ENCODE measurements at regions not wholly inside any gene's neighbourhood (a gene's known extent, or its start where the extent isn't known, plus 50 kb on each side); places are given as distances from the start of the nearest gene placed in this dataset.

DNA sequence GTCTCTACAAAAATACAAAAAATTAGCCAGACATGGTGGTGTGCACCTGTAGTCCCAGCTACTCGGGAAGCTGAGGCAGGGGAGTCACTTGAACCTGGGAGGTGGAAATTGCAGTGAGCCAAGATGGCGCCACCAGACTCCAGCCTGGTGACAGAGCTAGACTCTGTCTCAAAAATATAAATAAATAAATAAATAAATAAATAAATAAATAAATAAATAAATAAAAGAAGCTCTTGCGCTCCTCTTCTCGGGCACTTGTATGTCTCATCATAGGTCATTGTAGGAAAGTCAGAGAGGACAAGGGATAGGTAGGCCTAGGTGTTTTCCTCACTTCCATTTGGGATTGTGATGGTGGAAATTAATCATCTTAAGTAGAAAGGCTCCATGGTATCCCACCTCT lies 252.8 kb downstream of the PIK3R1 start:
- no peak overlapping the region for H3K4me3 ChIP-seq (ENCODE audit: low read depth, low read length)
- DNase-seq (ENCODE audit: low read depth), result no peak
- TF ChIP-seq, protein P1, sequence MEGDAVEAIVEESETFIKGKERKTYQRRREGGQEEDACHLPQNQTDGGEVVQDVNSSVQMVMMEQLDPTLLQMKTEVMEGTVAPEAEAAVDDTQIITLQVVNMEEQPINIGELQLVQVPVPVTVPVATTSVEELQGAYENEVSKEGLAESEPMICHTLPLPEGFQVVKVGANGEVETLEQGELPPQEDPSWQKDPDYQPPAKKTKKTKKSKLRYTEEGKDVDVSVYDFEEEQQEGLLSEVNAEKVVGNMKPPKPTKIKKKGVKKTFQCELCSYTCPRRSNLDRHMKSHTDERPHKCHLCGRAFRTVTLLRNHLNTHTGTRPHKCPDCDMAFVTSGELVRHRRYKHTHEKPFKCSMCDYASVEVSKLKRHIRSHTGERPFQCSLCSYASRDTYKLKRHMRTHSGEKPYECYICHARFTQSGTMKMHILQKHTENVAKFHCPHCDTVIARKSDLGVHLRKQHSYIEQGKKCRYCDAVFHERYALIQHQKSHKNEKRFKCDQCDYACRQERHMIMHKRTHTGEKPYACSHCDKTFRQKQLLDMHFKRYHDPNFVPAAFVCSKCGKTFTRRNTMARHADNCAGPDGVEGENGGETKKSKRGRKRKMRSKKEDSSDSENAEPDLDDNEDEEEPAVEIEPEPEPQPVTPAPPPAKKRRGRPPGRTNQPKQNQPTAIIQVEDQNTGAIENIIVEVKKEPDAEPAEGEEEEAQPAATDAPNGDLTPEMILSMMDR (IDR thresholded peaks at IDR 0.05; ENCODE audit: control insufficient read depth, extremely low read depth, insufficient read depth), result no peak

DNA sequence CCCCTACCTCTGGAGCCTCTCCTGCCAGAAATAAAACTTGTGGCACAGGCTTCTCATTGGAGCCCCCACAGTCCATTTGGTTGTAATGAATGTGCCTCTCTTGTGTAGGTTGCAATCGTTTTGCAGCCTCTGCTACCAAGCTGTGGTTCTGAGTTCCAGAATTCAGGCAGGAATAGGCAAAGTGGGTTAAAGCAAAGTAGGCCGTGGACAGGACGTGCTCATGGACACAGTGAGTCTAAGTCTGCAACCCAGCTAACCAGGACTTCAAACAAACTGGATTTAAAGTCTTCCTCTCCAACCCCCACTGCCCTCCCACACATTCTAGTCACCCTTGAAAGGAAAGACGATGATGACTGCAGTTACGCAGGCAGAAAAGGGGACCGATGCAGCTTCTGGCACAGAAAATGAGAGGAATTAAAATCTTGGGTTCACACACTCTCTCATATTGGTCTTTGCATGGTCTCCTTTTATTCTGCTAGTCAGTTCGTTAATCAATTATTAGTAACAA lies 260.0 kb downstream of the PIK3R1 start:
- TF ChIP-seq, protein P1 (IDR thresholded peaks at IDR 0.05; ENCODE audit: control insufficient read depth, extremely low read depth, insufficient read depth), result no peak

DNA sequence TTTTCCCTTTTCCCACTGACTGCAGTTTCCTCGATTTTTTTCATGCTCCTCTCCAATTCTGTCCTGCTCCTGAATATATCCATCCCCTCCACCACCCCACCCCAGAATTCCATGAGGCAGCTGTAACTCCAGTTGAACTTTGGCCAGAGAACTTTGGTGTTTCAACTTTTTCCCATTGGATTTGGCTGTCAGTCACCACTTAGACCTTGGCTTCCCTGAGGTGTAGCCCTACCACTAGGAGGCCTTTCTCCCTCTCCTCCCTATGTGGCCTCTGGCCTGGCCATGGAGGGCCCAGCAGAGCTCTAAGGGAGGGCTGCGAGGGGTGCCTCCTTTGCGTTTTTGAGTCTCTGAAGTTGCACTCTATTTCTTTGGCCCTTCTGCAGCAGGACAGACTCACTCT lies 261.3 kb downstream of the PIK3R1 start:
- no peak for DNase-seq (ENCODE audit: low read depth)
- H3K4me3 ChIP-seq (ENCODE audit: low read depth, low read length), result no peak overlapping the region
- TF ChIP-seq, protein P1 (IDR thresholded peaks at IDR 0.05; ENCODE audit: control insufficient read depth, extremely low read depth, insufficient read depth), result 0 out of 2 replicates have a peak, but pooled peaks have one; percentile 21

More for the DNA sequence above, 260.0 kb downstream of the PIK3R1 start:
- H3K4me3 ChIP-seq (ENCODE audit: low read depth, low read length), result no peak overlapping the region
- no peak for DNase-seq (ENCODE audit: low read depth)

DNA sequence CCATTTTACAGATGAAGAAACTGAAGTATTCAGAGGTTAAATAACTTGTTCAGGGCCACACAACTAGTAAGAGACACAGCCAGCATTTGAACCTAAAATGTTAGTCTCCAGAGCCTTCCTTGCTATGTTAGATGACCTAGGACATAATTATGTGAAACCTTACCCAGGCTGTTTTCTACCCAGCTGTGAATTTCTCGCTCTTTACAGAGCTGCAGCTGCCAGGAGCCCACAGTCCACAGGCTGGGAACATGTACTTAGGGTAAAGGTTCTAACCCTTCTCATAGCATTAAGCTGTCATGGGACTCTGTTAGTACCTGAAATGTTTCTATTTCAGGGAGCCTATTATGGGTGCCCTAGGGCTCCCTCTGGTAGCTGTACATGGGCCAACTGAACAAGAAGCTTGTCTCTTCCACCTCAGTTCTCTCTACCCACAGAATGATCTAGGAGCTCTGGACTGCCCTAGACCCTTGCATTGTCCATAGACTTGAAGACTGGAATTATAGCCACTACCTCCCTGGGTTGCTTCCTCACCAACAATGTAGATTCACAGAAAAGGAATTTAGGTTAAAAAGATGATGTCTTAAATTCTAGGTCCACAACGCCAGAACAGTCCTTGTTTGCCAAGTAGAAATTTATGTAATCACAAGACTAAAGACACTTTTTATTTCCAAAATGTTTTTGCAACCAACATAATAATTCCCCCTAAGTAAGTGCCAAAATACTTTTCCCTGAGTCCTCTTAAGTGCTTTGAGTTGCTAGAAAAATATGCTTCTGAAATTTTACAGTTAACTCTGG lies 262.9 kb downstream of the PIK3R1 start:
- H3K4me3 ChIP-seq (ENCODE audit: low read depth, low read length), result no peak overlapping the region
- TF ChIP-seq, protein P1 (IDR thresholded peaks at IDR 0.05; ENCODE audit: control insufficient read depth, extremely low read depth, insufficient read depth), result no peak
- no peak for DNase-seq (ENCODE audit: low read depth)

DNA sequence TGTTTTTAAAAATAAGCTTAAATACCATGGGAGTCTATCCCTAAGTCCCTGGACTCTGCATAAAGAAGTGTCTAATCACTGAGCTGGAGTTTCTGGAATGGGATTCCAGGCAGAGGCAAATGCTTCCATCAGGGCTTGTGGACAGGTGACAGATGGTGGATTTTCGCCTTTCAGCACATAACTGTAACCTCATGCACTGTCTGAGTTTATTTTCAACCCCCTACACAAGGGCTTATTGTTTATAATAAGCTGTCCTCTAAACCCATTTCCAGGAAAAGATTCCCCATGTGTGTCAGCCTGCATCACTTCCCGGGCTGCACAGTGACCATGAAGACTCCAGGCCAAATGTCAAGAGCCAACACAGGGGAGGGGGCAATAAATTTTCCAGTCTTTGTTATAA lies 264.0 kb downstream of the PIK3R1 start:
- TF ChIP-seq, protein P1 (IDR thresholded peaks at IDR 0.05; ENCODE audit: control insufficient read depth, extremely low read depth, insufficient read depth), result no peak
- no peak overlapping the region for H3K4me3 ChIP-seq (ENCODE audit: low read depth, low read length)
- DNase-seq (ENCODE audit: low read depth), result no peak

DNA sequence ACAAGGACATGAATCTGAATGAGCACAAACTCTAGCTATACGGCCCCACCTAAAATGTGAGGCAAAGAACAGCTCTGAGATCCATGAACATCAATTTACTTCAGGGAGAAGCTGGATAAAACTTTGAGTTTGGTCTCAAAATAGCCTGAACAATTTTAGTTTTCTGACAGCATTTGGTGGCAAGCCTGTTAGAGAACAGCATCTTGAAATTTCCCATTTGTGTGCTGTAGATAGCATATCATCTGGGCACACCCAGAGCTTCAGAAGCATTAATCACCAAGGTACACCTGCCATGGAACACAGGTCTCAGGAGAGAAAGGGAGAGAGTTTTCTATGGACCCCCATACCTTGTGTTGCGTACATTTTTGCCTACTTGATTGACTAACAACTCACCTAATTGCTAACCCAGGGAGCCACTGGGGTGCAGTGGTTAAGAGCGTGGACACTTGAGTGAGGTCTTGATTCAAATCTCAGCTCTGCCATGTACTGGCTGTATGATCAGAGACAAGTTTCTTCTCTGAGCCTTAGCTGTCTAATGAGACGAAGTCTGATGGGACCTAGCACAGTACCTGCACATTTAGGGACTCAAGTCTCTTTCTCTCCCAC lies 264.9 kb downstream of the PIK3R1 start:
- H3K4me3 ChIP-seq (ENCODE audit: low read depth, low read length), result no peak overlapping the region
- TF ChIP-seq, protein P1 (IDR thresholded peaks at IDR 0.05; ENCODE audit: control insufficient read depth, extremely low read depth, insufficient read depth), result no peak
- DNase-seq (ENCODE audit: low read depth), result no peak
